Fibroblast of pulmonary artery (primary cell): ENCODE measurements at regions not wholly inside any gene's neighbourhood (a gene's known extent, or its start where the extent isn't known, plus 50 kb on each side); places are given as distances from the start of the nearest gene placed in this dataset.

Source experiments
- DNase-seq: peaks from one replicate; pipeline ENCODE4 v3.0.0-alpha.2; 2010; ENCODE audit warnings: low read depth
- H3K4me3 ChIP-seq: replicated peaks from 2 replicates; pipeline ENCODE4 v1.5.1; 2011; ENCODE audit warnings: low read depth, mild to moderate bottlenecking, control low read depth, low read length, moderate library complexity
- CTCF ChIP-seq: IDR thresholded peaks from 2 replicates; pipeline ENCODE4 v1.5.1; 2011; ENCODE audit warnings: mild to moderate bottlenecking, control low read depth, low read length, inconsistent platforms; ENCODE audit errors: missing control alignments

GRCh38 chr9:23571414-23572104 lies 254.5 kb downstream of the ELAVL2 start:
- H3K4me3 ChIP-seq = no peak overlapping the region
- no peak for DNase-seq
- no peak for TF ChIP-seq CTCF

- no peak for DNase-seq
- no peak overlapping the region for H3K4me3 ChIP-seq
- TF ChIP-seq CTCF = no peak
Measured at GRCh38 chr9:23573800-23574199, 252.2 kb downstream of the ELAVL2 start.

DNA sequence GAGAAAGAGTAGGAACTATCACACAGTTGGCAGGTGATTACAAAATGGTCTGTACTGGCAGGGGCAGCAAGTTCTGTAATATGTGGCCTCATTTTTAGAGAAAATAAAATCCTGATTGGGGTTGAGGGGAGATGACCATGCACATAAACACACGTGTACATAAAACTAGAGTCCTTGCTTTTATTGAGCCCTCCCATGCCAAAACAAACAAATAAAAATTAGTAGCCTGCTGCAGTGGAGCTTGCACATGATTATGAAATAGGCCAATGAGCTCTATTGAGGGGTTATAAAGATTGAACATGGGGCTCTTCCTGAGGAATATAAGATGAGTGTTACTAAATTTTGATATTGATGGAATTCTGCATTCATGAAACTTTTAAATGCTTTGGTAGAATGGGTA lies 248.4 kb downstream of the ELAVL2 start:
- TF ChIP-seq CTCF = no peak
- no peak overlapping the region for H3K4me3 ChIP-seq
- no peak for DNase-seq

DNA sequence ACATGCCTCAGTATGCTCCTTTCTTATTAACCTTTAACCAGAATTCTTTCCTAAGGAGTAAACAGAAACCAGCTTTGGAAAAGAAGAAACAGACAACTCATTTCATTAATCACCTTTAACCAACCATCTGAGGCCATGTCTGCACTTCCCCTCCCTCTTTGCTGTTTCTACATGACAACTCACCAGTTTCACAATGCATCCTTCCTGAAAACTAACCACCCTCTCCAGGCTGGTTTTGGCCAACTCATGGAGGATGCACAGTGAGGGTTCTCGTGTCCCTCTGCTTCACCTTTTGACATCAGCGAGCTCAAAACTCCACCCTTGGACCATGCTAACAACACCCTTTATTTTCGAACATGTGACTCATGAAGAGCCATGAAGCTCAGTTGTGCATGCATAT lies 244.1 kb downstream of the ELAVL2 start:
- no peak for TF ChIP-seq CTCF
- no peak for DNase-seq
- H3K4me3 ChIP-seq = no peak overlapping the region

DNA sequence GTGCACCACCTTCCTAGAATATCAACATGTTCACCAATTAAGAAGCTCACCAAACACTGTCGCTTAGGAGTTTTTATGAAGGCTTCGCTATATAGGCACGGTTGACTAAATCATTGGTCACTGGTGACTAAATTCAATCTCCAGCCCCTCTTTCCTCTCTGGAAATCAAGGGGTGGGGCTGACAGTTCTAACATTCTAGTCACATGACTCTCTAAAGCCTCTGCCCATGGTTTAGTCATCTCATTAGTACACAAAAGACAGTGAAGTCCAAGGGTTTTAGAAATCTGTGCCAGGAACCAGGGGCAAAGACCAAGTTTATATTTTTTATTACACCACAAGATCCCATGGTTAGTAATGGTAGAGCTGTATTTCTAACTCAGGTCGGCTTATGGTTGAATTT lies 243.2 kb downstream of the ELAVL2 start:
- no peak for DNase-seq
- no peak overlapping the region for H3K4me3 ChIP-seq
- no peak for TF ChIP-seq CTCF

DNA sequence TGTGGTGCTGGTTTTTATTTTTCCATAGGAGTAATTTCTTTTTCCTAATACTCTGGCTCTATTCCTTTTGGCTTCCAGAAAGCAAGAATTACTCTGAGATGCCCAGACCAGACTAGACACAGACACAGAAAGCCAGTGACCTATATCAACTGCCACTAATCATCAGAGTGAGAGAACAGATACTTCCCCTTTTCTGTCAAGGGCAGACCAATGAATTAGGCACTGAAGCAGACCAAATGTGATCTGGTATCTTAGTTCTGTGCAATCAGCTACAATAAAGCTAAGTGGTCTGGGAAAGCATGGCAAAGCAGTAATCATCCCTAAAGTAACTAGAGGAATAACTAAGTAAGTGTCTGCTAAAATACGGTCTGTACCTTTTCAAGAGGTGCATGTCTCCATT lies 239.1 kb downstream of the ELAVL2 start:
- DNase-seq = no peak
- TF ChIP-seq CTCF = no peak
- no peak overlapping the region for H3K4me3 ChIP-seq

DNA sequence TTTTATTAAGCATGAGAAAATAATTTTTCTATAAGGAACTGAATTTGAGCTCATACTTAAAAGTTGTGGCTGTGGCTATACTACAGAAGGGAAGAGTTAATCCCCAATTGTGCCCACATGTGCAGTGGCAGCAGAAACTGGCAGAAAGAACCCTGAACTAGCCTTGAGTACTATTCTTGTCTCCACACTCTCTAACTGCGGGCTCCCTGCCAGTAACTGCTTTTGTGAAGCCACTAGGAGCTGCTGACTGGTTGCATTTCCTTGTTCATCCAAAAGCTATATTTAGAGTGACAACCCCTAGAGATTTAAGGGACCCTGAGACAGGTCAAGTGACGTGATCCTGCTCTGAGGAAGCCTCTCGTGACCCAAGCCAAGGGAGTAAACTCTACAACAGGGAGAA lies 238.6 kb downstream of the ELAVL2 start:
- TF ChIP-seq CTCF = no peak

More for the DNA sequence above, 238.6 kb downstream of the ELAVL2 start:
- no peak for DNase-seq
- H3K4me3 ChIP-seq = no peak overlapping the region
